ENCODE measurements at regions not wholly inside any gene's neighbourhood (a gene's known extent, or its start where the extent isn't known, plus 50 kb on each side); places are given as distances from the start of the nearest gene placed in this dataset.

- Histone ChIP-seq H3K27ac (ENCODE audit: insufficient read depth, low read depth, low read length) (no peak overlapping the region), H3K4me3 (replicated peaks in 1 of 3; ENCODE audit: insufficient read depth in 1 of 3, low read depth in 1 of 3, low read length in 3 of 3) (no peak overlapping the region), H3K9ac (replicated peaks; ENCODE audit: extremely low read depth, insufficient read depth, low read length) (no peak overlapping the region), H3K4me2 (ENCODE audit: insufficient read depth, low read length) (no peak overlapping the region), H3K4me1 (ENCODE audit: control insufficient read depth, extremely low read depth, insufficient read depth, low read length) (no peaks in the 10 kb centered on the region), H3K27me3 (ENCODE audit: control insufficient read depth in 2 of 2, insufficient read depth in 2 of 2, low read length in 2 of 2) (no peaks in the 10 kb centered on the region), H3K36me3 (ENCODE audit: control insufficient read depth in 2 of 2, extremely low read depth in 1 of 2, insufficient read depth in 2 of 2, low read length in 2 of 2) (no peaks in the 10 kb centered on the region), H3K9me3 (replicated peaks; ENCODE audit: control insufficient read depth, insufficient read depth, low read length) (no peaks in the 10 kb centered on the region), H3K79me2 (ENCODE audit: control insufficient read depth, insufficient read depth, low read length) (no peaks in the 10 kb centered on the region), H3K9me1 (replicated peaks; ENCODE audit: control insufficient read depth, extremely low read depth, insufficient read depth, low read length) (no peaks in the 10 kb centered on the region), H2AFZ (ENCODE audit: low read depth, low read length) (no peak overlapping the region), H4K20me1 (replicated peaks; ENCODE audit: control insufficient read depth, extremely low read depth, insufficient read depth, low read length) (no peaks in the 10 kb centered on the region)
- intact Hi-C loops (cut with micrococcal nuclease) = no loop called here
- FAIRE-seq = no peak
- DNase-seq (ENCODE audit: low read depth, low spot score) = no peak
- no TSS peak for BruUV-seq (replicated peaks)
- no peak for TF ChIP-seq MYC (IDR thresholded peaks at IDR 0.05; ENCODE audit: low read depth, low read length)
- no peak for TF ChIP-seq MAX (IDR thresholded peaks at IDR 0.05; ENCODE audit: insufficient read depth, insufficient read length)
- TF ChIP-seq POLR2A (IDR thresholded peaks at IDR 0.05; ENCODE audit: low read depth, low read length) = no peak
- no peak for TF ChIP-seq CTCF (IDR thresholded peaks at IDR 0.05; ENCODE audit: extremely low read depth in 1 of 2, insufficient read depth in 1 of 2, low read depth in 1 of 2, low read length in 2 of 2)
- no peak for TF ChIP-seq FOS (IDR thresholded peaks at IDR 0.05; ENCODE audit: borderline replicate concordance, insufficient read depth, low read length)
- no peak for TF ChIP-seq POLR2AphosphoS5 (IDR thresholded peaks at IDR 0.05; ENCODE audit: insufficient read depth, low read depth, low read length)
- TF ChIP-seq EZH2 (IDR thresholded peaks at IDR 0.05; ENCODE audit: borderline replicate concordance, low read depth, low read length, severe bottlenecking) = no peak
- no peak for TF ChIP-seq JUN (IDR thresholded peaks at IDR 0.05; ENCODE audit: borderline replicate concordance, insufficient read depth, insufficient read length, low read depth)
- TF ChIP-seq GATA2 (IDR thresholded peaks at IDR 0.05; ENCODE audit: insufficient read depth, insufficient read length, low read depth, low read length) = no peak
- POLR2A ChIA-PET = no interaction called here
- dilution Hi-C loops (cut with MboI; ENCODE audit: extremely low pct_ligation_motif_present, low sequenced_read_pairs) = no loop called here
- CTCF ChIA-PET = no interaction called here
These were observed 503.2 kb upstream of the ARRDC4 start for GRCh38 chr15:97457203-97457847.

Data from endothelial cell of umbilical vein (primary cell).